IMR-90 (cell line): ENCODE measurements at regions not wholly inside any gene's neighbourhood (a gene's known extent, or its start where the extent isn't known, plus 50 kb on each side); places are given as distances from the start of the nearest gene placed in this dataset.

Experiments used
- ATAC-seq: fragments of 200-7000 bp; cut with Tn5 transposase; 2 replicates; pipeline ENCODE4 v1.9.1; 2020; ENCODE audit warnings: low read depth, mild to moderate bottlenecking, moderate library complexity
- BruUV-seq: library from RNA; stranded (reverse); fragments of 400-500 nt; replicated peaks from 2 replicates; lab custom pipeline; 2021; lab: Mats Ljungman, UMichigan
- CTCF ChIA-PET: fragments of 300-600 bp; formaldehyde crosslinking; extraction: SDS; loops from one replicate; lab custom pipeline; 2021; ENCODE audit warnings: antibody characterized with exemption; lab: Yijun Ruan, JAX
- POLR2A ChIA-PET: fragments of 300-600 bp; sonication (Branson Sonifier 250); formaldehyde crosslinking; loops from one replicate; lab custom pipeline; 2022; ENCODE audit warnings: antibody characterized with exemption; ENCODE audit not compliant: unreplicated experiment; lab: Charles Lee
- DNase-seq: peaks from one replicate; pipeline ENCODE4 v3.0.0; 2013
- H2AFZ ChIP-seq: replicated peaks from 2 replicates; pipeline ENCODE3; 2013; ENCODE audit warnings: low read length, mild to moderate bottlenecking; ENCODE audit not compliant: poor library complexity
- H2AK5ac ChIP-seq: 2 replicates; pipeline ENCODE4 v1.6.1; 2013; ENCODE audit warnings: low read depth, low read length, inconsistent platforms
- H2AK9ac ChIP-seq: replicated peaks from 2 replicates; pipeline ENCODE3; 2013; ENCODE audit warnings: mild to moderate bottlenecking, low read depth, low read length, moderate library complexity; ENCODE audit not compliant: poor library complexity
- H2BK120ac ChIP-seq: 2 replicates; pipeline ENCODE4 v1.6.1; 2013; ENCODE audit warnings: low read depth, low read length, inconsistent platforms
- H2BK15ac ChIP-seq: 3 replicates; pipeline ENCODE4 v1.6.1; 2013; ENCODE audit warnings: low read depth, low read length, inconsistent platforms
- H2BK20ac ChIP-seq: 2 replicates; pipeline ENCODE4 v1.6.1; 2013; ENCODE audit warnings: low read depth, mild to moderate bottlenecking, inconsistent platforms, low read length, moderate library complexity
- H2BK5ac ChIP-seq: 2 replicates; pipeline ENCODE4 v1.6.1; 2013; ENCODE audit warnings: mild to moderate bottlenecking, low read depth, low read length, inconsistent platforms; ENCODE audit not compliant: poor library complexity, severe bottlenecking
- H3K14ac ChIP-seq: replicated peaks from 2 replicates; pipeline ENCODE4 v1.6.1; 2013; ENCODE audit warnings: low read depth, low read length, inconsistent platforms
- H3K18ac ChIP-seq: 2 replicates; pipeline ENCODE4 v1.6.1; 2013; ENCODE audit warnings: low read depth, low read length, control low read depth
- H3K23ac ChIP-seq: 2 replicates; pipeline ENCODE4 v1.6.1; 2013; ENCODE audit warnings: low read depth, low read length, inconsistent platforms
- H3K27ac ChIP-seq: 2 replicates; pipeline ENCODE4 v1.5.1; 2013; ENCODE audit warnings: mild to moderate bottlenecking, control low read depth, low read length; ENCODE audit not compliant: insufficient read depth
- H3K27me3 ChIP-seq: 2 replicates; pipeline ENCODE4 v1.6.1; 2013; ENCODE audit warnings: low read length; ENCODE audit not compliant: control insufficient read depth, insufficient read depth
- H3K36me3 ChIP-seq: 2 replicates; pipeline ENCODE4 v1.6.1; 2013; ENCODE audit warnings: low read length, mixed read lengths; ENCODE audit not compliant: control insufficient read depth, insufficient read depth
- H3K4ac ChIP-seq: 2 replicates; pipeline ENCODE4 v1.6.1; 2013; ENCODE audit warnings: low read depth, low read length, inconsistent platforms
- H3K4me1 ChIP-seq: 2 replicates; pipeline ENCODE4 v1.6.1; 2013; ENCODE audit warnings: low read length, mixed read lengths; ENCODE audit not compliant: control insufficient read depth, insufficient read depth
- H3K4me2 ChIP-seq: 2 replicates; pipeline ENCODE4 v1.6.1; 2013; ENCODE audit warnings: low read depth, mild to moderate bottlenecking, control low read depth, low read length, moderate library complexity
- H3K4me3 ChIP-seq: 2 replicates; pipeline ENCODE4 v1.5.1; 2013; ENCODE audit warnings: low read depth, mild to moderate bottlenecking, control low read depth, low read length, moderate library complexity; ENCODE audit not compliant: insufficient read depth
- H3K56ac ChIP-seq: 2 replicates; pipeline ENCODE4 v1.6.1; 2013; ENCODE audit warnings: low read length, inconsistent platforms; ENCODE audit not compliant: insufficient read depth; ENCODE audit errors: extremely low read depth
- H3K79me1 ChIP-seq, 2 experiments: 2 replicates each; pipeline ENCODE4 v1.6.1; 2013; ENCODE audit warnings: low read length in 2 of 2, inconsistent platforms in 1 of 2, low read depth in 1 of 2
- H3K9ac ChIP-seq: 2 replicates; pipeline ENCODE4 v1.6.1; 2013; ENCODE audit warnings: low read depth, low read length, control low read depth
- H3K9me1 ChIP-seq: 2 replicates; pipeline ENCODE4 v1.6.1; 2013; ENCODE audit warnings: low read length, inconsistent platforms; ENCODE audit not compliant: insufficient read depth
- H3K9me3 ChIP-seq: 2 replicates; pipeline ENCODE4 v1.6.1; 2013; ENCODE audit warnings: low read length; ENCODE audit not compliant: control insufficient read depth, insufficient read depth
- H4K20me1 ChIP-seq: 2 replicates; pipeline ENCODE4 v1.6.1; 2013; ENCODE audit warnings: low read length, inconsistent platforms; ENCODE audit not compliant: insufficient read depth
- H4K5ac ChIP-seq: 2 replicates; pipeline ENCODE4 v1.6.1; 2013; ENCODE audit warnings: mild to moderate bottlenecking, low read depth, low read length, control low read depth
- H4K8ac ChIP-seq, 2 experiments: 2 replicates each; pipeline ENCODE4 v1.6.1; 2013; ENCODE audit warnings: low read depth in 2 of 2, low read length in 2 of 2, control low read depth in 1 of 2, inconsistent platforms in 1 of 2
- H4K91ac ChIP-seq: 2 replicates; pipeline ENCODE4 v1.6.1; 2013; ENCODE audit warnings: low read depth, low read length, inconsistent platforms; ENCODE audit not compliant: insufficient read depth
- CEBPB ChIP-seq: IDR thresholded peaks from 2 replicates; pipeline ENCODE4 v1.6.1; 2012; ENCODE audit warnings: low read depth, low read length, improper control_type of control experiment
- RAD21 ChIP-seq: IDR thresholded peaks from 2 replicates; pipeline ENCODE4 v1.6.1; 2012; ENCODE audit warnings: low read length, improper control_type of control experiment
- SMC3 ChIP-seq: fragments of 150-350 bp; IDR thresholded peaks from 2 replicates; pipeline ENCODE4 v1.6.1; 2016; ENCODE audit warnings: low read depth, mild to moderate bottlenecking, antibody characterized with exemption, low read length, moderate library complexity
- WGBS, 2 experiments: methylation state at CpG; one replicate each; pipeline versions ENCODE4 v1.1.5 to v1.1.7; 2013; ENCODE audit warnings: missing lambda C conversion rate in 2 of 2; ENCODE audit not compliant: insufficient read length in 1 of 2; ENCODE audit errors: extremely low coverage in 2 of 2; 5-methylcytosine and 5-hydroxymethylcytosine counted together
- dilution Hi-C: fragments of 300-500 bp; cut with HindIII; formaldehyde crosslinking; loops from one replicate; pipeline ENCODE4 v1.14.3; 2018; ENCODE audit warnings: low sequenced_read_pairs; ENCODE audit not compliant: unreplicated experiment
- in situ Hi-C: fragments of 300-500 bp; cut with MboI; formaldehyde crosslinking; loops from 3 replicates; pipeline ENCODE4 v1.14.3; 2019; ENCODE audit warnings: low sequenced_read_pairs, inconsistent platforms, mixed read lengths
- intact Hi-C: fragments of 100-400 bp; cut with micrococcal nuclease; formaldehyde crosslinking; loops from 2 replicates; pipeline ENCODE4 v1.10.0; 2022
- TF ChIP-seq, protein P1 (sequence below): conservative IDR thresholded peaks from 2 replicates; pipeline ENCODE4 v1.5.1; 2012; ENCODE audit warnings: mild to moderate bottlenecking, low read depth, low read length, improper control_type of control experiment

DNA sequence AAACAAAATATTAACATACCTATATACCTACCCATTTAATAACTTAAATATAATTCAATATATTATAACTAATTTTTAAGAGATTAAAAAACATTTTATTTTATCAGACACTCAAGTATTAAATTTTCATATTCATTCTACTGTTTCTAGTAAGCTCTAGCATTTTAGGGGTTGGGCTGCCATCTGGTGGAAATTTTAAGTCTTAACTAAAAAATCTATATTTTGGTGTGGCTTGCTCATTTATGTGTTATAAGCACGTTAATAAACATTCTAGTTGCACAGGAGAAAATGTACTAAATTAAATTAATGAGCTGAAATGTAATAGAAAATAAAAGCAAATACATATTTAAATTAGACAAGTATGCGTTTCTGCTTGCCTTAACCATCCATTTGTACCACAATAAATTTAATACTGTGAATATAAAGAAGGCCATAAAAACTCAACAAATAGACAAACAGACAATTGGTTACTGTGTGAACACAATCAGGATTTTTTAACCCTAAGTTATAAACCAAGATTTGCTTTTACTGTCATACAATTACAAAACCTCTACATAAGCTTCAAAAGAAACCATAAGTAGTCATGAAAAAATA, 1728.3 kb upstream of the CDH9 start:
- no peak overlapping the region for H2AK9ac ChIP-seq
- H3K56ac ChIP-seq, result no peak overlapping the region
- no peaks in the 10 kb centered on the region for H3K9me3 ChIP-seq
- H3K4me1 ChIP-seq, result no peaks in the 10 kb centered on the region
- no peaks in the 10 kb centered on the region for H3K27me3 ChIP-seq
- H3K23ac ChIP-seq, result no peak overlapping the region
- no peak overlapping the region for H3K4me3 ChIP-seq
- no peak overlapping the region for H3K18ac ChIP-seq
- H4K8ac ChIP-seq, result no peak overlapping the region
- CTCF ChIA-PET, result no interaction called here
- no peak overlapping the region for H4K5ac ChIP-seq
- H2AK5ac ChIP-seq, result no peak overlapping the region
- in situ Hi-C loops, result no loop called here
- H2BK15ac ChIP-seq, result no peak overlapping the region
- H4K20me1 ChIP-seq, result no peaks in the 10 kb centered on the region
- no peak overlapping the region for H2BK120ac ChIP-seq
- no peak for ATAC-seq
- no peak overlapping the region for H3K4ac ChIP-seq
- no peak overlapping the region for H4K91ac ChIP-seq
- no peaks in the 10 kb centered on the region for H3K79me1 ChIP-seq
- WGBS, 2 experiments, result no CpG with 5 or more reads among the region's 2 CpGs
- no peak overlapping the region for H3K27ac ChIP-seq
- no peak overlapping the region for H2BK20ac ChIP-seq
- POLR2A ChIA-PET, result no interaction called here
- no peak overlapping the region for H3K14ac ChIP-seq
- BruUV-seq, result no TSS peak
- no peak overlapping the region for H3K4me2 ChIP-seq
- DNase-seq, result peak; percentile 21
- intact Hi-C loops, result loop anchor here (2.0 kb wide), 1 partner anchor 1746 kb away; no protein-coding TSS in a partner anchor
- no peak overlapping the region for H2BK5ac ChIP-seq
- dilution Hi-C loops, result no loop called here
- no peak overlapping the region for H3K9ac ChIP-seq
- no peak overlapping the region for H2AFZ ChIP-seq
- no peaks in the 10 kb centered on the region for H3K9me1 ChIP-seq
- TF ChIP-seq RAD21, result peak; percentile 50
- TF ChIP-seq CEBPB, result no peak
- TF ChIP-seq, protein P1, sequence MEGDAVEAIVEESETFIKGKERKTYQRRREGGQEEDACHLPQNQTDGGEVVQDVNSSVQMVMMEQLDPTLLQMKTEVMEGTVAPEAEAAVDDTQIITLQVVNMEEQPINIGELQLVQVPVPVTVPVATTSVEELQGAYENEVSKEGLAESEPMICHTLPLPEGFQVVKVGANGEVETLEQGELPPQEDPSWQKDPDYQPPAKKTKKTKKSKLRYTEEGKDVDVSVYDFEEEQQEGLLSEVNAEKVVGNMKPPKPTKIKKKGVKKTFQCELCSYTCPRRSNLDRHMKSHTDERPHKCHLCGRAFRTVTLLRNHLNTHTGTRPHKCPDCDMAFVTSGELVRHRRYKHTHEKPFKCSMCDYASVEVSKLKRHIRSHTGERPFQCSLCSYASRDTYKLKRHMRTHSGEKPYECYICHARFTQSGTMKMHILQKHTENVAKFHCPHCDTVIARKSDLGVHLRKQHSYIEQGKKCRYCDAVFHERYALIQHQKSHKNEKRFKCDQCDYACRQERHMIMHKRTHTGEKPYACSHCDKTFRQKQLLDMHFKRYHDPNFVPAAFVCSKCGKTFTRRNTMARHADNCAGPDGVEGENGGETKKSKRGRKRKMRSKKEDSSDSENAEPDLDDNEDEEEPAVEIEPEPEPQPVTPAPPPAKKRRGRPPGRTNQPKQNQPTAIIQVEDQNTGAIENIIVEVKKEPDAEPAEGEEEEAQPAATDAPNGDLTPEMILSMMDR, result peak; percentile 38
- TF ChIP-seq SMC3, result peak; percentile 11; the same call in 1 of the 2 replicates
- H3K36me3 ChIP-seq, result no peaks in the 10 kb centered on the region
